Right lobe of liver (tissue), 4 donors: ENCODE measurements at regions not wholly inside any gene's neighbourhood (a gene's known extent, or its start where the extent isn't known, plus 50 kb on each side); places are given as distances from the start of the nearest gene placed in this dataset.

ENCODE experiments used
- CTCF ChIP-seq, 4 donors: fragments of 200-600 bp in 3 of 4; fragments of 450-650 bp in 1 of 4; IDR thresholded peaks; one replicate each; pipeline versions ENCODE4 v1.5.1 to v1.8.0; 2016 to 2022; ENCODE audit warnings: antibody characterized with exemption in 4 of 4, mild to moderate bottlenecking in 2 of 4
- POLR2A ChIP-seq: fragments of 450-650 bp; IDR thresholded peaks from one replicate; pipeline ENCODE4 v1.6.1; 2017; ENCODE audit warnings: antibody characterized with exemption, mild to moderate bottlenecking
- donor health status: DM: no; HTN: no; CAD: no.
- donor health status: DM: no; HTN: no; CAD: no.
- donor health status: DM: no; HTN: yes; CAD: no.

DNA sequence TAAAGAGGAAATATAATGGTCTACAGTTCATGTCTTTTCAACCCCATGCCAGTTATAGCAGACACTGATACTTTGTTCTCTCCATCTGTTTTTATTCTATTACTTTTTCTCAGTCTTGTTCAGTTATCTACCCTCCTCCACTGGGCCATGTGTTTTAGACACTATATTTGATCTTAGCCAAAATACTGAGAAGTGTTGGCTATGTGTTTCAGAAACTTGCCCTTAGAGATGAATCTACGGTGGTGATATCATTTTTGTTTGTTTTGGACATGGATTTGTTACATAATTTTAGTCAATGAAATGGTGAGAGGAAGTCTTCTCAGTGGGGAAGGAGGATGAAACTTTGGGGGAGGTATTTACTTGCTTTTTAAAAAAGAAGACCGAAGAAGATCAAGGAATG is 211.5 kb upstream of the DDX53 start:
- TF ChIP-seq CTCF (IDR thresholded peaks at IDR 0.05) (no peak), POLR2A (no peak)
